Neural cell (in vitro differentiated cells): ENCODE measurements at regions not wholly inside any gene's neighbourhood (a gene's known extent, or its start where the extent isn't known, plus 50 kb on each side); places are given as distances from the start of the nearest gene placed in this dataset.
"Not testable (repeated sequence)": the region's sequence is repeated elsewhere in the genome, so short reads cannot be mapped to it uniquely, and the experiment has no call there.

Source experiments
- H2AFZ ChIP-seq: fragments of 200-600, 300-800 bp; sonication (generic), shearing (Covaris generic); 2 replicates; pipeline ENCODE4 v1.6.0; 2014; ENCODE audit warnings: low read depth, mild to moderate bottlenecking, antibody characterized with exemption, low read length, moderate library complexity
- H3F3A ChIP-seq: fragments of 200-600 bp; shearing (Covaris generic); 2 replicates; pipeline ENCODE4 v1.6.1; 2016; ENCODE audit warnings: mild to moderate bottlenecking, moderate library complexity, mixed read lengths, antibody characterized with exemption, low read length; ENCODE audit not compliant: insufficient read depth, poor library complexity, severe bottlenecking
- H3K27ac ChIP-seq: fragments of 200-600, 300-800 bp; sonication (generic), shearing (Covaris generic); 2 replicates; pipeline ENCODE4 v1.5.1; 2014; ENCODE audit warnings: mild to moderate bottlenecking, low read length, moderate library complexity
- H3K27me3 ChIP-seq: fragments of 300-800, 200-600 bp; sonication (generic), shearing (Covaris generic); 2 replicates; pipeline ENCODE4 v1.6.0; 2014; ENCODE audit warnings: mild to moderate bottlenecking, low read depth, low read length, moderate library complexity; ENCODE audit not compliant: insufficient read depth
- H3K36me3 ChIP-seq: fragments of 300-800, 200-600 bp; sonication (generic), shearing (Covaris generic); 2 replicates; pipeline ENCODE4 v1.5.1; 2014; ENCODE audit warnings: mild to moderate bottlenecking, antibody characterized with exemption, low read length, moderate library complexity; ENCODE audit not compliant: insufficient read depth
- H3K4me2 ChIP-seq: fragments of 300-800, 200-600 bp; sonication (generic), shearing (Covaris generic); 2 replicates; pipeline ENCODE4 v1.6.0; 2014; ENCODE audit warnings: mild to moderate bottlenecking, low read length
- H3K4me3 ChIP-seq: fragments of 300-800, 200-600 bp; sonication (generic), shearing (Covaris generic); 2 replicates; pipeline ENCODE4 v1.5.1; 2014; ENCODE audit warnings: mild to moderate bottlenecking, low read length, moderate library complexity
- H3K79me2 ChIP-seq: fragments of 200-600 bp; shearing (Covaris generic); replicated peaks from 2 replicates; pipeline ENCODE4 v1.6.0; 2014; ENCODE audit warnings: mild to moderate bottlenecking, low read length, moderate library complexity; ENCODE audit not compliant: insufficient read depth
- H3K9ac ChIP-seq: fragments of 300-800, 200-600 bp; sonication (generic), shearing (Covaris generic); 2 replicates; pipeline ENCODE4 v1.6.1; 2016; ENCODE audit warnings: mild to moderate bottlenecking, low read length, mixed read lengths
- H3K9me2 ChIP-seq: fragments of 200-600 bp; shearing (Covaris generic); 2 replicates; pipeline ENCODE4 v1.6.1; 2016; ENCODE audit warnings: mild to moderate bottlenecking, low read length, mixed read lengths; ENCODE audit not compliant: insufficient read depth
- H3K9me3 ChIP-seq: fragments of 200-600, 300-800 bp; sonication (generic), shearing (Covaris generic); 2 replicates; pipeline ENCODE4 v1.6.1; 2016; ENCODE audit warnings: mild to moderate bottlenecking, mixed run types, low read length, moderate library complexity, mixed read lengths
- H4K20me1 ChIP-seq: fragments of 200-600 bp; shearing (Covaris generic); 2 replicates; pipeline ENCODE4 v1.6.1; 2016; ENCODE audit warnings: mild to moderate bottlenecking, mixed run types; ENCODE audit not compliant: insufficient read depth
- CTCF ChIP-seq: fragments of 450-650 bp; IDR thresholded peaks from 2 replicates; pipeline ENCODE4 v1.5.1; 2014; ENCODE audit warnings: antibody characterized with exemption, mild to moderate bottlenecking, moderate library complexity; ENCODE audit not compliant: poor library complexity, severe bottlenecking
- EP300 ChIP-seq: fragments of 450-650 bp; conservative IDR thresholded peaks from 2 replicates; pipeline ENCODE4 v1.6.1; 2014; ENCODE audit warnings: antibody characterized with exemption, mild to moderate bottlenecking, moderate library complexity; ENCODE audit not compliant: poor library complexity, severe bottlenecking
- EZH2 ChIP-seq: fragments of 200-600, 300-800 bp; shearing (Covaris generic), sonication (generic); IDR thresholded peaks from 2 replicates; pipeline ENCODE4 v1.6.1; 2014; ENCODE audit warnings: antibody characterized with exemption, low read length, borderline replicate concordance, mild to moderate bottlenecking; ENCODE audit not compliant: insufficient read depth, poor library complexity, severe bottlenecking
- MXI1 ChIP-seq: fragments of 450-650 bp; conservative IDR thresholded peaks from 2 replicates; pipeline ENCODE4 v1.6.1; 2014; ENCODE audit warnings: antibody characterized with exemption, mild to moderate bottlenecking; ENCODE audit not compliant: poor library complexity, severe bottlenecking
- POLR2AphosphoS5 ChIP-seq: IDR thresholded peaks from 2 replicates; pipeline ENCODE4 v1.6.1; 2012
- RAD21 ChIP-seq: fragments of 450-650 bp; conservative IDR thresholded peaks from 2 replicates; pipeline ENCODE4 v1.6.1; 2014; ENCODE audit warnings: antibody characterized with exemption, mild to moderate bottlenecking, moderate library complexity
- REST ChIP-seq: IDR thresholded peaks from 2 replicates; pipeline ENCODE4 v1.6.1; 2012; ENCODE audit warnings: borderline replicate concordance
- SMC3 ChIP-seq: fragments of 450-650 bp; conservative IDR thresholded peaks from 2 replicates; pipeline ENCODE4 v1.6.1; 2014; ENCODE audit warnings: antibody characterized with exemption, mild to moderate bottlenecking, moderate library complexity; ENCODE audit not compliant: poor library complexity
- TAF1 ChIP-seq: IDR thresholded peaks from 2 replicates; pipeline ENCODE4 v1.6.1; 2012; ENCODE audit warnings: low read depth

- TF ChIP-seq MXI1: no peak
- TF ChIP-seq SMC3: no peak
- TF ChIP-seq POLR2AphosphoS5: no peak
Observed at GRCh38 chr3:174363256-174363655, 495.9 kb upstream of the NAALADL2 start (continued).

GRCh38 chr3:174365796-174366195 is 493.3 kb upstream of the NAALADL2 start:
- Histone ChIP-seq H3K9me2 (no peaks in the 10 kb centered on the region), H3K27me3 (no peaks in the 10 kb centered on the region), H3K9ac (no peak overlapping the region), H4K20me1 (no peaks in the 10 kb centered on the region), H3K27ac (no peak overlapping the region), H3K79me2 (no peaks in the 10 kb centered on the region), H2AFZ (no peak overlapping the region), H3K4me3 (no peak overlapping the region), H3F3A (no peaks in the 10 kb centered on the region), H3K36me3 (no peaks in the 10 kb centered on the region), H3K4me2 (no peak overlapping the region), H3K9me3 (no peaks in the 10 kb centered on the region)
- no peak for TF ChIP-seq TAF1
- no peak for TF ChIP-seq SMC3

GRCh38 chr3:174366904-174367303 is 492.2 kb upstream of the NAALADL2 start:
- not testable (repeated sequence) for H3K27me3 ChIP-seq, H2AFZ ChIP-seq, H3K4me2 ChIP-seq, H3K9ac ChIP-seq, H3K79me2 ChIP-seq, H3K4me3 ChIP-seq, H3K27ac ChIP-seq, H3K9me2 ChIP-seq, H3F3A ChIP-seq, H4K20me1 ChIP-seq, H3K36me3 ChIP-seq, H3K9me3 ChIP-seq

GRCh38 chr3:174376346-174376745 is 482.8 kb upstream of the NAALADL2 start:
- Histone ChIP-seq H3K9ac (no peak overlapping the region), H3K9me3 (no peaks in the 10 kb centered on the region), H3K27ac (no peak overlapping the region), H3K4me3 (no peak overlapping the region), H3K4me2 (no peak overlapping the region), H3F3A (no peaks in the 10 kb centered on the region), H3K27me3 (no peaks in the 10 kb centered on the region), H4K20me1 (no peaks in the 10 kb centered on the region), H3K9me2 (no peaks in the 10 kb centered on the region), H3K36me3 (no peaks in the 10 kb centered on the region), H2AFZ (no peak overlapping the region), H3K79me2 (no peaks in the 10 kb centered on the region)
- TF ChIP-seq CTCF: no peak
- no peak for TF ChIP-seq MXI1
- TF ChIP-seq SMC3: no peak
- no peak for TF ChIP-seq TAF1
- TF ChIP-seq EP300: no peak
- TF ChIP-seq REST: no peak
- TF ChIP-seq POLR2AphosphoS5: no peak
- TF ChIP-seq RAD21: no peak
- TF ChIP-seq EZH2: no peak
